ENCODE measurements at regions not wholly inside any gene's neighbourhood (a gene's known extent, or its start where the extent isn't known, plus 50 kb on each side); places are given as distances from the start of the nearest gene placed in this dataset.

- Histone ChIP-seq H3K9me3 (ENCODE audit: low read length) (no peaks in the 10 kb centered on the region), H3K4me1 (ENCODE audit: insufficient read depth, low read length) (peaks cover 13% of the 10 kb centered on the region), H3K4me3 (ENCODE audit: low read length) (peak overlapping the region; percentile 24), H2AFZ (ENCODE audit: low read depth, low read length) (peak overlapping the region; percentile 85), H3K27me3 (ENCODE audit: insufficient read depth, low read length) (no peaks in the 10 kb centered on the region), H3K36me3 (ENCODE audit: insufficient read depth, low read length) (no peaks in the 10 kb centered on the region)
Observed at GRCh38 chr1:168863772-168864171, 134.8 kb upstream of the DPT start.

DNA sequence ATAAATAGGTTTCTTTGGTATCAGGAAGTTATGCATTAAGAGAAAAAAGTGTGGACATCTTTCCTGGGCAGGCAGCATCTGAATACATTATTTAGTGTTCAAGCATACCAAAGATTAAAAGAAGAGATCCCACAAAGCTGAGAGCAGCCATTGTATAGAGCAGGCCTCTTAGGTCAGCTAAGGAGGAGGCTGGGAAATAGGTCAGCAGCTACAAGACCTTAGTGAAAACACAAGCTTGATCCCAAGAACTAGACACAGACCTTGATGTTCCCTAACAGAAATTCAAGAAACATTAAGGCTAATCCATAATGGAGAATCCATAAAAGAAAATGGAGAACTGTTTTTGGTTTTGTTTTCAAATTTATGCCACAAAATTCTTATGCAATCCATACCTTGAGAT, 135.3 kb upstream of the DPT start:
- Histone ChIP-seq H3K9me3 (ENCODE audit: low read length) (no peaks in the 10 kb centered on the region), H3K36me3 (ENCODE audit: insufficient read depth, low read length) (no peaks in the 10 kb centered on the region), H3K4me3 (ENCODE audit: low read length) (peak overlapping the region; percentile 24), H3K27me3 (ENCODE audit: insufficient read depth, low read length) (no peaks in the 10 kb centered on the region), H2AFZ (ENCODE audit: low read depth, low read length) (peak overlapping the region; percentile 85), H3K4me1 (ENCODE audit: insufficient read depth, low read length) (peaks cover 13% of the 10 kb centered on the region)

DNA sequence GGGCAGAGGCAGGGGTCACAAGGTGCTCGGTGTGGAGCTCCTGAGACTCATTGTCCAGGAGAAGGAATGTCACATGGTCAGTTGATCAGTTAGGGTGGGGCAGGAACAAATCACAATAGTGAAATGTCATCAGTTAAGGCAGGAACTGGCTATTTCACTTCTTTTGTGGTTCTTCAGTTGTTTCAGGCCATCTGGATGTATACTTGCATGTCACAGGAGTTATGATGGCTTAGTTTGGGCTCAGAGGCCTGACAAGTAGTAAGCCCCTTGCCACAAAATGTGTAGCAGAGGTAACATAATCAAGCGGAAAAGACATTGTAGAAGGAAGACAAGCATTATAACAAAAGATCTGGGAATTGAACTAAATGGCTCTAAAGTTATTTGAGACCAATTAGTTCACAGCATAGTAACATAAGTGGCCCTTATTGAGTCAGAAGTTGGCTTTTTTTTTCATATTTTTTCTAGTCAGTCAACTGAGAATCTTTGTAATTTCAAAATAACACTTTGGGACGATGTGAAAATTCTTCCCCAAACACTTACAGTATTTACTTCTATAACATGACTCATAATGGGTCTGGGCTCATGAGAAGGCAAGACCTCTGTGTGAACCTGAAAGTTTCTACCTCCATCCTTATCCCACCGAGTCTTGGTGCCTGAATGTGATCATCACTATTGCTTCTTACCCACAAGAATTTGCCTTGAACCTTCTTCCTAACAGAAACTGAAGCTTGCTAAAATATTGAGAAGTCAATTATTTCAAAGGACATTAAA, 137.0 kb upstream of the DPT start:
- no peaks in the 10 kb centered on the region for H3K9me3 ChIP-seq (ENCODE audit: low read length)
- H3K4me1 ChIP-seq (ENCODE audit: insufficient read depth, low read length), result peaks cover 13% of the 10 kb centered on the region
- H2AFZ ChIP-seq (ENCODE audit: low read depth, low read length), result no peak overlapping the region
- H3K4me3 ChIP-seq (ENCODE audit: low read length), result no peak overlapping the region
- H3K36me3 ChIP-seq (ENCODE audit: insufficient read depth, low read length), result no peaks in the 10 kb centered on the region
- H3K27me3 ChIP-seq (ENCODE audit: insufficient read depth, low read length), result no peaks in the 10 kb centered on the region

DNA sequence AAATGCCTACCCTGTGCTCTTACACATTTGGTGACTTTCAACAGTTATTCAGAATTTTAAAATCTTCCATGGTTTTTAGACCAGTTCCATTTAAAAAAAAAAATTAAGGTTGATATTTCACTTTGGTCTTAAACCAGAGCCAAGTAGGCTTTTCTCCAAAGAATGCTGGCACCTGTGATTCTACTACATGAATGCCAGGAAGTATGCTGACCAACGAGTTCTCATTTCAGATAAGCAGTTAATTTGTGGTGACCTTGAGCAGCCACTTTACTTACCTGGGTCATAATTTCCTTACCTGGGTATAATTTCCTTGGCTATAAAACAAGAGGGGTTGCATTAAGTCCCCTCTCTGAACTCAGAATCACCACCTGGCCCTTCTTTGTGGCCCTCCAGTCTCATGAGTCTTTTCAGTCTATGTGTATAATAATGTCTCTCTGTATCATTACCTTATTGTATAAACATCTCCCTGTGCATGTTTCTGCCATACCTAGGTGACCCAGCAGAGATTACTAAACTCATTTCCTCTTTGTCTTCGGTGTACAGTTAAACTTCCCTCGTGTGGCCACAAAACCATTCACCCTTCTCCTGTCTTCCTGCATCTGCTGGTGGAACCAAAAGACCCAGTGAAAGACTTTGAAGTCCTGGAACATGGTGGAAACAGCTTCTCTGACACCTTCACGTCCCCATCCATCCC, 139.1 kb upstream of the DPT start:
- no peaks in the 10 kb centered on the region for H3K9me3 ChIP-seq (ENCODE audit: low read length)
- no peak overlapping the region for H3K4me3 ChIP-seq (ENCODE audit: low read length)
- H3K27me3 ChIP-seq (ENCODE audit: insufficient read depth, low read length), result no peaks in the 10 kb centered on the region
- H3K4me1 ChIP-seq (ENCODE audit: insufficient read depth, low read length), result peaks cover 13% of the 10 kb centered on the region
- no peak overlapping the region for H2AFZ ChIP-seq (ENCODE audit: low read depth, low read length)
- no peaks in the 10 kb centered on the region for H3K36me3 ChIP-seq (ENCODE audit: insufficient read depth, low read length)

GRCh38 chr1:168871531-168871930, 142.5 kb upstream of the DPT start:
- Histone ChIP-seq H2AFZ (ENCODE audit: low read depth, low read length) (no peak overlapping the region), H3K27me3 (ENCODE audit: insufficient read depth, low read length) (no peaks in the 10 kb centered on the region), H3K4me1 (ENCODE audit: insufficient read depth, low read length) (no peaks in the 10 kb centered on the region), H3K9me3 (ENCODE audit: low read length) (no peaks in the 10 kb centered on the region), H3K36me3 (ENCODE audit: insufficient read depth, low read length) (no peaks in the 10 kb centered on the region), H3K4me3 (ENCODE audit: low read length) (no peak overlapping the region)

DNA sequence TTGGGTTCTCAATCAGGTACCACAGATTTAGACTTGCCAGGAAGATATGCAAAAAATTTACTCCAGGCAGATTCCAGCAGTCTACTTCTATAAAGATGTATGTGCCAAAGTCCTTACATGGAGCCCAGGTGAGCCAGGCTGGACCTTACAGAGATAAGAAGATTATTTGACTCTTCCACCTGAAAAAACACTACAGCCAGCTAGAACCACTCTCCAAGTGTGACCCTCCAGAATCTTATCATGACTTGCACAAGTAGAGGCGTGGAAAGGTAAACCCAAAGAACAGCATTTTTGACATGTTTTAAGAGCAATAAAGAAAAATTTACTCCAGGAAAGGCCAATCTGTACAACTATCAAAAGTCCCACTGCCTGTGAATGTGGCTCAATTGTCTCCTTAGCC, 146.8 kb upstream of the DPT start:
- H2AFZ ChIP-seq (ENCODE audit: low read depth, low read length), result no peak overlapping the region
- H3K4me3 ChIP-seq (ENCODE audit: low read length), result no peak overlapping the region
- no peaks in the 10 kb centered on the region for H3K36me3 ChIP-seq (ENCODE audit: insufficient read depth, low read length)
- H3K9me3 ChIP-seq (ENCODE audit: low read length), result no peaks in the 10 kb centered on the region
- H3K4me1 ChIP-seq (ENCODE audit: insufficient read depth, low read length), result no peaks in the 10 kb centered on the region
- no peaks in the 10 kb centered on the region for H3K27me3 ChIP-seq (ENCODE audit: insufficient read depth, low read length)

- Histone ChIP-seq H3K4me3 (ENCODE audit: low read length) (no peak overlapping the region), H3K4me1 (ENCODE audit: insufficient read depth, low read length) (peaks cover 4% of the 10 kb centered on the region), H3K27me3 (ENCODE audit: insufficient read depth, low read length) (no peaks in the 10 kb centered on the region), H3K36me3 (ENCODE audit: insufficient read depth, low read length) (no peaks in the 10 kb centered on the region), H3K9me3 (ENCODE audit: low read length) (no peaks in the 10 kb centered on the region), H2AFZ (ENCODE audit: low read depth, low read length) (no peak overlapping the region)
Observed at GRCh38 chr1:168876830-168877229, 147.8 kb upstream of the DPT start.

GRCh38 chr1:168879896-168880734, 151.1 kb upstream of the DPT start:
- H2AFZ ChIP-seq (ENCODE audit: low read depth, low read length), result no peak overlapping the region

DNA sequence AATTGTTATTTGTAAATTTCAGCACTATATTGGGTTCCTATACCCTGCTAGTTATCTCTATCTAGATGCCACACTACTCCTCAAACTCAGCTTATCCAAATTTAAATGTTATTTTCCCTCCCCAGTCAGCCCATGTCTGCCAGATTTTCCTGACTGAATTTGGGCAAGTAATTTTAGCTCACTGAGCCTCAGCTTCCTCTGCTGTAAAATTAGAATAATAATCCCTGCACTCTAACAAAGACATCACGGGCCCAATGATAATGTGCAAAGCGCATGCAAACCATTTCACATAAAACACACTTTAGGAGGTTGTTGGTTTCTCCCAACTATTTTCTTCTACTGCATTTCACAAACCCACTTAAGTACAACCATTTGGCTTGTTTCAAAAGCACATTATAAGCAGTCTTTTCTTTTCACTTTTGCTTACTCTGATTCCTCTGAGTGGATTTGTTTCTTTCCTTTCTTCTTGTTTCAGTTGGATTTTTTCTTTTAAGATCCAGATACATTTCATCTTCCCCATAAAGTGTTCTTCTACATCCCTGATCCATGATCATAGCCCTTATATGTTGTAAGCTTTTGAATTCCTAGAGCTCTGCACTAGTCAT, 152.8 kb upstream of the DPT start:
- no peaks in the 10 kb centered on the region for H3K9me3 ChIP-seq (ENCODE audit: low read length)
- no peaks in the 10 kb centered on the region for H3K36me3 ChIP-seq (ENCODE audit: insufficient read depth, low read length)
- peaks cover 5% of the 10 kb centered on the region for H3K4me1 ChIP-seq (ENCODE audit: insufficient read depth, low read length)
- no peaks in the 10 kb centered on the region for H3K27me3 ChIP-seq (ENCODE audit: insufficient read depth, low read length)
- H3K4me3 ChIP-seq (ENCODE audit: low read length), result no peak overlapping the region
- no peak overlapping the region for H2AFZ ChIP-seq (ENCODE audit: low read depth, low read length)

More at GRCh38 chr1:168879896-168880734, 151.1 kb upstream of the DPT start:
- Histone ChIP-seq H3K36me3 (ENCODE audit: insufficient read depth, low read length) (no peaks in the 10 kb centered on the region), H3K4me3 (ENCODE audit: low read length) (no peak overlapping the region), H3K27me3 (ENCODE audit: insufficient read depth, low read length) (no peaks in the 10 kb centered on the region), H3K4me1 (ENCODE audit: insufficient read depth, low read length) (peaks cover 5% of the 10 kb centered on the region), H3K9me3 (ENCODE audit: low read length) (no peaks in the 10 kb centered on the region)

- H3K27me3 ChIP-seq (ENCODE audit: insufficient read depth, low read length), result no peaks in the 10 kb centered on the region
- H3K4me1 ChIP-seq (ENCODE audit: insufficient read depth, low read length), result no peaks in the 10 kb centered on the region
- H3K4me3 ChIP-seq (ENCODE audit: low read length), result no peak overlapping the region
- H3K9me3 ChIP-seq (ENCODE audit: low read length), result no peaks in the 10 kb centered on the region
- H2AFZ ChIP-seq (ENCODE audit: low read depth, low read length), result no peak overlapping the region
- no peaks in the 10 kb centered on the region for H3K36me3 ChIP-seq (ENCODE audit: insufficient read depth, low read length)
Observed at GRCh38 chr1:168887381-168887780, 158.4 kb upstream of the DPT start.

GRCh38 chr1:168888418-168888817, 159.4 kb upstream of the DPT start:
- H3K4me1 ChIP-seq (ENCODE audit: insufficient read depth, low read length), result no peaks in the 10 kb centered on the region
- no peaks in the 10 kb centered on the region for H3K36me3 ChIP-seq (ENCODE audit: insufficient read depth, low read length)
- H3K9me3 ChIP-seq (ENCODE audit: low read length), result no peaks in the 10 kb centered on the region

GRCh38 chr1:168892931-168893330, 163.9 kb upstream of the DPT start:
- no peaks in the 10 kb centered on the region for H3K36me3 ChIP-seq (ENCODE audit: insufficient read depth, low read length)
- no peaks in the 10 kb centered on the region for H3K9me3 ChIP-seq (ENCODE audit: low read length)
- no peaks in the 10 kb centered on the region for H3K27me3 ChIP-seq (ENCODE audit: insufficient read depth, low read length)
- H3K4me3 ChIP-seq (ENCODE audit: low read length), result no peak overlapping the region
- no peak overlapping the region for H2AFZ ChIP-seq (ENCODE audit: low read depth, low read length)
- H3K4me1 ChIP-seq (ENCODE audit: insufficient read depth, low read length), result no peaks in the 10 kb centered on the region

More at GRCh38 chr1:168888418-168888817, 159.4 kb upstream of the DPT start:
- H2AFZ ChIP-seq (ENCODE audit: low read depth, low read length), result no peak overlapping the region
- H3K27me3 ChIP-seq (ENCODE audit: insufficient read depth, low read length), result no peaks in the 10 kb centered on the region
- H3K4me3 ChIP-seq (ENCODE audit: low read length), result no peak overlapping the region

Data from neuron (in vitro differentiated cells).